ENCODE measurements at regions not wholly inside any gene's neighbourhood (a gene's known extent, or its start where the extent isn't known, plus 50 kb on each side); places are given as distances from the start of the nearest gene placed in this dataset.

GRCh38 chr2:164275659-164276058, 345.6 kb downstream of the GRB14 start:
- no peak overlapping the region for H3K27ac ChIP-seq
- TF ChIP-seq ZFX (IDR thresholded peaks at IDR 0.05; ENCODE audit: borderline replicate concordance) (no peak), CTCF (IDR thresholded peaks at IDR 0.05) (no peak)

- no peak overlapping the region for H3K27ac ChIP-seq
- TF ChIP-seq ZFX (IDR thresholded peaks at IDR 0.05; ENCODE audit: borderline replicate concordance) (no peak), CTCF (IDR thresholded peaks at IDR 0.05) (no peak)
Observed at GRCh38 chr2:164260506-164260905, 360.8 kb downstream of the GRB14 start.

- TF ChIP-seq ZFX (IDR thresholded peaks at IDR 0.05; ENCODE audit: borderline replicate concordance) = no peak
- no peak for TF ChIP-seq CTCF (IDR thresholded peaks at IDR 0.05)
- no peak overlapping the region for H3K27ac ChIP-seq
Observed at GRCh38 chr2:164257742-164258141, 363.5 kb downstream of the GRB14 start.

GRCh38 chr2:164252568-164253287, 368.6 kb downstream of the GRB14 start:
- H3K27ac ChIP-seq = no peak overlapping the region
- no peak for TF ChIP-seq CTCF (IDR thresholded peaks at IDR 0.05)
- no peak for TF ChIP-seq ZFX (IDR thresholded peaks at IDR 0.05; ENCODE audit: borderline replicate concordance)

- no peak overlapping the region for H3K27ac ChIP-seq
- TF ChIP-seq ZFX (IDR thresholded peaks at IDR 0.05; ENCODE audit: borderline replicate concordance) = no peak
- no peak for TF ChIP-seq CTCF (IDR thresholded peaks at IDR 0.05)
Observed at GRCh38 chr2:164243315-164243714, 378.0 kb downstream of the GRB14 start.

- TF ChIP-seq ZFX (IDR thresholded peaks at IDR 0.05; ENCODE audit: borderline replicate concordance) (no peak), CTCF (IDR thresholded peaks at IDR 0.05) (no peak)
- H3K27ac ChIP-seq = no peak overlapping the region
Observed at GRCh38 chr2:164242409-164242808, 378.9 kb downstream of the GRB14 start.

- H3K27ac ChIP-seq = no peak overlapping the region
- no peak for TF ChIP-seq ZFX (IDR thresholded peaks at IDR 0.05; ENCODE audit: borderline replicate concordance)
- TF ChIP-seq CTCF (IDR thresholded peaks at IDR 0.05) = no peak
Observed at GRCh38 chr2:164234074-164234473, 387.2 kb downstream of the GRB14 start.
